ENCODE measurements at regions not wholly inside any gene's neighbourhood (a gene's known extent, or its start where the extent isn't known, plus 50 kb on each side); places are given as distances from the start of the nearest gene placed in this dataset.

GRCh38 chr7:156060925-156061324 is 248.7 kb upstream of the SHH start:
- in situ Hi-C loops (cut with HindIII; ENCODE audit: low sequenced_read_pairs), result no loop called here
- no peak for DNase-seq (ENCODE audit: low read depth)
- no peak for TF ChIP-seq CTCF (IDR thresholded peaks at IDR 0.05; ENCODE audit: low read depth, low read length, missing control alignments)
- H3K4me3 ChIP-seq (ENCODE audit: low read depth, low read length), result no peak overlapping the region

- in situ Hi-C loops (cut with HindIII; ENCODE audit: low sequenced_read_pairs), result no loop called here
Observed at GRCh38 chr7:156059369-156059768, 247.1 kb upstream of the SHH start.

GRCh38 chr7:156058248-156058647 is 246.0 kb upstream of the SHH start:
- DNase-seq (ENCODE audit: low read depth), result no peak
- in situ Hi-C loops (cut with HindIII; ENCODE audit: low sequenced_read_pairs), result no loop called here
- TF ChIP-seq CTCF (IDR thresholded peaks at IDR 0.05; ENCODE audit: low read depth, low read length, missing control alignments), result no peak
- H3K4me3 ChIP-seq (ENCODE audit: low read depth, low read length), result no peak overlapping the region

More at GRCh38 chr7:156059369-156059768, 247.1 kb upstream of the SHH start:
- DNase-seq (ENCODE audit: low read depth), result no peak
- no peak for TF ChIP-seq CTCF (IDR thresholded peaks at IDR 0.05; ENCODE audit: low read depth, low read length, missing control alignments)
- no peak overlapping the region for H3K4me3 ChIP-seq (ENCODE audit: low read depth, low read length)

- in situ Hi-C loops (cut with HindIII; ENCODE audit: low sequenced_read_pairs), result no loop called here
- no peak for DNase-seq (ENCODE audit: low read depth)
- TF ChIP-seq CTCF (IDR thresholded peaks at IDR 0.05; ENCODE audit: low read depth, low read length, missing control alignments), result no peak
- H3K4me3 ChIP-seq (ENCODE audit: low read depth, low read length), result no peak overlapping the region
Observed at GRCh38 chr7:156056534-156056933, 244.3 kb upstream of the SHH start.

GRCh38 chr7:156055206-156055822 is 243.1 kb upstream of the SHH start:
- no peak overlapping the region for H3K4me3 ChIP-seq (ENCODE audit: low read depth, low read length)
- in situ Hi-C loops (cut with HindIII; ENCODE audit: low sequenced_read_pairs), result no loop called here
- no peak for TF ChIP-seq CTCF (IDR thresholded peaks at IDR 0.05; ENCODE audit: low read depth, low read length, missing control alignments)
- no peak for DNase-seq (ENCODE audit: low read depth)

GRCh38 chr7:156051884-156052283 is 239.6 kb upstream of the SHH start:
- in situ Hi-C loops (cut with HindIII; ENCODE audit: low sequenced_read_pairs), result no loop called here
- DNase-seq (ENCODE audit: low read depth), result no peak
- no peak overlapping the region for H3K4me3 ChIP-seq (ENCODE audit: low read depth, low read length)
- TF ChIP-seq CTCF (IDR thresholded peaks at IDR 0.05; ENCODE audit: low read depth, low read length, missing control alignments), result no peak

Data from astrocyte of the cerebellum (primary cell).